OCI-LY7 (cell line): ENCODE measurements at regions not wholly inside any gene's neighbourhood (a gene's known extent, or its start where the extent isn't known, plus 50 kb on each side); places are given as distances from the start of the nearest gene placed in this dataset.
"Not testable (repeated sequence)": the region's sequence is repeated elsewhere in the genome, so short reads cannot be mapped to it uniquely, and the experiment has no call there.

Experiments
- BruUV-seq: library from RNA; stranded (reverse); fragments of 400-500 nt; replicated peaks from 2 replicates; lab custom pipeline; 2021; lab: Mats Ljungman, UMichigan
- CTCF ChIA-PET: fragments of 300-600 bp; sonication (Branson Sonifier 250); formaldehyde crosslinking; loops from one replicate; lab custom pipeline; 2022; ENCODE audit warnings: antibody characterized with exemption; ENCODE audit not compliant: unreplicated experiment; lab: Charles Lee
- POLR2A ChIA-PET: fragments of 300-600 bp; sonication (Branson Sonifier 250); formaldehyde crosslinking; loops from one replicate; lab custom pipeline; 2022; ENCODE audit warnings: antibody characterized with exemption; lab: Charles Lee
- DNase-seq: peaks from one replicate; pipeline ENCODE4 v3.0.0-alpha.2; 2015; ENCODE audit warnings: low spot score
- H2AFZ ChIP-seq: fragments of 200-600 bp; sonication (generic), shearing (Covaris generic); 2 replicates; pipeline ENCODE4 v1.6.1; 2014; ENCODE audit warnings: mild to moderate bottlenecking, antibody characterized with exemption, low read length, moderate library complexity
- H3K27ac ChIP-seq: fragments of 200-600 bp; sonication (generic); 2 replicates; pipeline ENCODE4 v1.5.1; 2014; ENCODE audit warnings: mixed run types, low read depth, mild to moderate bottlenecking, moderate library complexity, low read length, inconsistent platforms; ENCODE audit not compliant: poor library complexity, severe bottlenecking
- H3K36me3 ChIP-seq: fragments of 200-600 bp; sonication (generic); 2 replicates; pipeline ENCODE4 v1.6.1; 2014; ENCODE audit warnings: mild to moderate bottlenecking, antibody characterized with exemption, low read length, moderate library complexity, mixed read lengths; ENCODE audit not compliant: insufficient read depth
- H3K4me1 ChIP-seq: fragments of 200-600 bp; sonication (generic); 2 replicates; pipeline ENCODE4 v1.5.1; 2014; ENCODE audit warnings: mild to moderate bottlenecking, low read length; ENCODE audit not compliant: insufficient read depth, poor library complexity, severe bottlenecking
- H3K4me2 ChIP-seq: fragments of 200-600 bp; sonication (generic); 2 replicates; pipeline ENCODE4 v1.6.1; 2014; ENCODE audit warnings: mild to moderate bottlenecking, low read length
- H3K4me3 ChIP-seq: fragments of 200-600 bp; sonication (generic); 2 replicates; pipeline ENCODE4 v1.5.1; 2014; ENCODE audit warnings: mild to moderate bottlenecking, low read depth, low read length; ENCODE audit not compliant: poor library complexity, severe bottlenecking
- H3K79me2 ChIP-seq: fragments of 200-600 bp; sonication (generic); 2 replicates; pipeline ENCODE4 v1.6.1; 2016; ENCODE audit warnings: low read depth, mild to moderate bottlenecking, low read length, moderate library complexity, mixed read lengths; ENCODE audit not compliant: insufficient read depth
- H3K9me2 ChIP-seq: fragments of 200-600 bp; sonication (generic); 2 replicates; pipeline ENCODE4 v1.6.1; 2016; ENCODE audit warnings: mild to moderate bottlenecking, low read length, mixed read lengths; ENCODE audit not compliant: insufficient read depth
- H3K9me3 ChIP-seq: fragments of 200-600 bp; sonication (generic); 2 replicates; pipeline ENCODE4 v1.6.1; 2014; ENCODE audit warnings: mild to moderate bottlenecking, mixed run types, low read length, mixed read lengths
- H4K20me1 ChIP-seq: fragments of 200-600 bp; sonication (generic); 2 replicates; pipeline ENCODE4 v1.6.1; 2014; ENCODE audit warnings: mild to moderate bottlenecking, antibody characterized with exemption, low read length, moderate library complexity, mixed read lengths; ENCODE audit not compliant: insufficient read depth
- EZH2phosphoT487 ChIP-seq: fragments of 200-600 bp; sonication (generic); IDR thresholded peaks from 2 replicates; pipeline ENCODE4 v1.6.1; 2018; ENCODE audit warnings: low read depth, borderline replicate concordance, mild to moderate bottlenecking, mixed run types, antibody characterized with exemption, low read length, moderate library complexity, mixed read lengths
- intact Hi-C: fragments of 100-400 bp; cut with micrococcal nuclease; formaldehyde crosslinking; loops from one replicate; pipeline ENCODE4 v1.10.0; 2022; ENCODE audit not compliant: unreplicated experiment
- TF ChIP-seq, protein P1 (sequence below): fragments of 200-600 bp; sonication (generic); conservative IDR thresholded peaks from 2 replicates; pipeline ENCODE4 v1.5.1; 2014; ENCODE audit warnings: mild to moderate bottlenecking, antibody characterized with exemption, low read length, moderate library complexity, mixed read lengths

DNA sequence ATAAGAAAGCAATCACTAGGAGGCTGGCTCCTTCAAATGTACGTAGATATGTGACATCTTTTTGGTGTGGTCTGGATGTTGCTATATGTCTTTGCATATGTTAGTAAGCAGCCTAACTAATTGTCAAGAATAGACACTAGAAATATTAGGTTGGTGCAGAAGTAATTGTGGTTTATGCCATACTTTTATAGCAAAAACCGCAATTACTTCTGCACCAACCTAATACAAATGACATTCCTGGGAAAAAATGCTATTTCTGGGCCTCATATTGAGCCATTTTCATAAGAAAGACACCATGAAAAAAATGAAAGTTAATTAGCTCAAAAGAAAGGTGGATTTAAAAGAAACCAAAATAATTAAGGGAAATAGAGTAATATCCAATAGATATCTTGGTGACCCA, 555.8 kb downstream of the ZNF385D start:
- Histone ChIP-seq H3K79me2 (no peaks in the 10 kb centered on the region), H3K36me3 (no peaks in the 10 kb centered on the region), H3K9me2 (no peaks in the 10 kb centered on the region), H3K4me1 (no peaks in the 10 kb centered on the region), H3K9me3 (no peaks in the 10 kb centered on the region), H2AFZ (no peak overlapping the region), H3K4me2 (no peak overlapping the region), H3K27ac (no peak overlapping the region), H4K20me1 (no peaks in the 10 kb centered on the region), H3K4me3 (no peak overlapping the region)
- no peak for TF ChIP-seq EZH2phosphoT487
- TF ChIP-seq, protein P1, sequence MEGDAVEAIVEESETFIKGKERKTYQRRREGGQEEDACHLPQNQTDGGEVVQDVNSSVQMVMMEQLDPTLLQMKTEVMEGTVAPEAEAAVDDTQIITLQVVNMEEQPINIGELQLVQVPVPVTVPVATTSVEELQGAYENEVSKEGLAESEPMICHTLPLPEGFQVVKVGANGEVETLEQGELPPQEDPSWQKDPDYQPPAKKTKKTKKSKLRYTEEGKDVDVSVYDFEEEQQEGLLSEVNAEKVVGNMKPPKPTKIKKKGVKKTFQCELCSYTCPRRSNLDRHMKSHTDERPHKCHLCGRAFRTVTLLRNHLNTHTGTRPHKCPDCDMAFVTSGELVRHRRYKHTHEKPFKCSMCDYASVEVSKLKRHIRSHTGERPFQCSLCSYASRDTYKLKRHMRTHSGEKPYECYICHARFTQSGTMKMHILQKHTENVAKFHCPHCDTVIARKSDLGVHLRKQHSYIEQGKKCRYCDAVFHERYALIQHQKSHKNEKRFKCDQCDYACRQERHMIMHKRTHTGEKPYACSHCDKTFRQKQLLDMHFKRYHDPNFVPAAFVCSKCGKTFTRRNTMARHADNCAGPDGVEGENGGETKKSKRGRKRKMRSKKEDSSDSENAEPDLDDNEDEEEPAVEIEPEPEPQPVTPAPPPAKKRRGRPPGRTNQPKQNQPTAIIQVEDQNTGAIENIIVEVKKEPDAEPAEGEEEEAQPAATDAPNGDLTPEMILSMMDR: no peak
- ChIA-PET CTCF (no interaction called here), POLR2A (no interaction called here)
- no TSS peak for BruUV-seq
- intact Hi-C loops: no loop called here
- no peak for DNase-seq

DNA sequence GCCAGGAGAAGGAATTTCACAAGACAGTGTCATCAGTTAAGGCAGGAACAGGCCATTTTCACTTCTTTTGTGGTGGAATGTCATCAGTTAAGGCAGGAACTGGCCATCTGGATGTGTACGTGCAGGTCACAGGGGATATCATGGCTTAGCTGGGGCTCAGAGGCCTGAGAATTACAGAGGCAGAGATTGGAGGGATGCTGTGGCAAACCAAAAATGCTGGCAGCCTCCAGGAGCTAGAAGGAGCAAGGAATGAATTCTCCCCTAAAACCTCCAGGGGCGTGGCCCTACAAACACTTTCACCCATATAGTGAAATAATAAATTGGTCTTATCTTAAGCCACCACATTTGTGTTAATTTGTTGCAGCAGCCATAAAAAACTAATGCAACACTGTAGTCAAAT, 557.0 kb downstream of the ZNF385D start:
- H3K27ac ChIP-seq, H3K4me2 ChIP-seq, intact Hi-C loops, H3K4me1 ChIP-seq, H3K4me3 ChIP-seq, H2AFZ ChIP-seq, H4K20me1 ChIP-seq, BruUV-seq, H3K36me3 ChIP-seq, H3K9me2 ChIP-seq, DNase-seq, CTCF ChIA-PET, POLR2A ChIA-PET, H3K79me2 ChIP-seq, H3K9me3 ChIP-seq: not testable (repeated sequence)

DNA sequence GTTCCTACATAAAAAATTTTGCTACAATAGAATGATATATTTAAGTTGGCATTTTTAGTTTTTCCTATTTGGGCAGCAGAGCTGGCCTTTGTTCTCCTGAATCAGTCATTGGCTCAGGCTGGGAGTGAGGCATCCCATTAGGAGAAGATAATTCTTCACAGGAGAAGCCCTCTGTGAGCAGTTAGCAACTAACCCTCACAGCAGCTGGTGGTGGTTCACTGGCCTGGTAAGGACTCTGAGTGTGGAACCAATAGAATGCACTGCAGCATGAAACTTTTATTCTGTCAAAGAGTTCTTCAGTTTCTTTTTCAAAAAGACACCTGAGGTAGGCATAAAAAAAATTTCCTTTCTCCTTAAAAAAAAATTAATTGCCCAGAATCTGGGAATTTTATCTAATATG, 562.6 kb downstream of the ZNF385D start:
- BruUV-seq: no TSS peak
- ChIA-PET CTCF (no interaction called here), POLR2A (no interaction called here)
- no peak overlapping the region for H2AFZ ChIP-seq
- no peak overlapping the region for H3K4me2 ChIP-seq
- no peaks in the 10 kb centered on the region for H4K20me1 ChIP-seq
- H3K27ac ChIP-seq: no peak overlapping the region
- no peaks in the 10 kb centered on the region for H3K9me2 ChIP-seq
- no peaks in the 10 kb centered on the region for H3K4me1 ChIP-seq
- 0 out of 2 replicates have a peak, but pooled peaks cover 6% of the 10 kb centered on the region for H3K9me3 ChIP-seq
- TF ChIP-seq, protein P1: no peak
- no peak for TF ChIP-seq EZH2phosphoT487
- no peaks in the 10 kb centered on the region for H3K36me3 ChIP-seq
- no peak overlapping the region for H3K4me3 ChIP-seq
- no peaks in the 10 kb centered on the region for H3K79me2 ChIP-seq
- DNase-seq: no peak
- intact Hi-C loops: no loop called here
